SK-N-SH (cell line): ENCODE measurements at regions not wholly inside any gene's neighbourhood (a gene's known extent, or its start where the extent isn't known, plus 50 kb on each side); places are given as distances from the start of the nearest gene placed in this dataset.

Experiments used
- CTCF ChIA-PET: fragments of 300-600, 350-600 bp; formaldehyde crosslinking; extraction: SDS; loops from one replicate; lab custom pipeline; 2021; lab: Yijun Ruan, JAX
- POLR2A ChIA-PET: fragments of 350-600 bp; sonication (Branson Sonifier 250); formaldehyde crosslinking; extraction: SDS; loops from one replicate; lab custom pipeline; 2020; ENCODE audit warnings: antibody characterized with exemption, inconsistent platforms; lab: Yijun Ruan, JAX
- DNase-seq: peaks from one replicate; pipeline ENCODE4 v3.0.0; 2012
- H2AFZ ChIP-seq: fragments of 200-600 bp; sonication (generic); 2 replicates; pipeline ENCODE4 v1.8.1; 2016; ENCODE audit warnings: antibody characterized with exemption, mild to moderate bottlenecking, low read depth
- H3F3A ChIP-seq: fragments of 200-600 bp; sonication (generic); replicated peaks from 2 replicates; pipeline ENCODE3; 2016; ENCODE audit warnings: antibody characterized with exemption, mild to moderate bottlenecking; ENCODE audit not compliant: insufficient read depth
- H3K27ac ChIP-seq, 2 experiments: fragments of 200-500 bp in 1 of 2; fragments of 200-600 bp in 1 of 2; sonication (Bioruptor generic) in 1 of 2; sonication (generic), shearing (Covaris generic) in 1 of 2; 2 replicates each; pipeline versions ENCODE4 v1.5.1 to v1.6.1; 2014 to 2016; ENCODE audit warnings: low read depth in 2 of 2, inconsistent platforms in 1 of 2, low read length in 1 of 2, mild to moderate bottlenecking in 1 of 2, mixed read lengths in 1 of 2
- H3K27me3 ChIP-seq: fragments of 200-600 bp; sonication (generic), shearing (Covaris generic); 2 replicates; pipeline ENCODE4 v1.6.1; 2016; ENCODE audit warnings: mixed run types; ENCODE audit not compliant: insufficient read depth
- H3K36me3 ChIP-seq, 2 experiments: fragments of 200-500 bp in 1 of 2; fragments of 200-600 bp in 1 of 2; sonication (Bioruptor generic) in 1 of 2; sonication (generic) in 1 of 2; replicated peaks in 1 of 2; 2 replicates each; pipeline versions ENCODE3 to v1.5.1; 2014 to 2016; ENCODE audit warnings: low read length in 1 of 2, mild to moderate bottlenecking in 1 of 2; ENCODE audit not compliant: insufficient read depth in 2 of 2, control insufficient read depth in 1 of 2
- H3K4me1 ChIP-seq, 2 experiments: fragments of 200-500 bp in 1 of 2; fragments of 200-600 bp in 1 of 2; sonication (Bioruptor generic) in 1 of 2; sonication (generic), shearing (Covaris generic) in 1 of 2; 2 replicates each; pipeline versions ENCODE4 v1.5.1 to v1.6.1; 2014 to 2016; ENCODE audit warnings: low read depth in 1 of 2, low read length in 1 of 2, mixed run types in 1 of 2; ENCODE audit not compliant: insufficient read depth in 2 of 2, control insufficient read depth in 1 of 2
- H3K4me2 ChIP-seq: fragments of 200-600 bp; sonication (generic), shearing (Covaris generic); 2 replicates; pipeline ENCODE4 v1.6.1; 2017; ENCODE audit warnings: mixed run types
- H3K4me3 ChIP-seq, 2 experiments: fragments of 200-500 bp in 1 of 2; fragments of 200-600 bp in 1 of 2; sonication (Bioruptor generic) in 1 of 2; sonication (generic), shearing (Covaris generic) in 1 of 2; 2 replicates each; pipeline versions ENCODE4 v1.5.1 to v1.8.1; 2014 to 2016; ENCODE audit warnings: low read depth in 2 of 2, inconsistent platforms in 1 of 2, low read length in 1 of 2, mild to moderate bottlenecking in 1 of 2, mixed read lengths in 1 of 2, moderate library complexity in 1 of 2
- H3K79me2 ChIP-seq: fragments of 200-600 bp; sonication (generic); 2 replicates; pipeline ENCODE4 v1.8.1; 2017; ENCODE audit warnings: mild to moderate bottlenecking; ENCODE audit not compliant: insufficient read depth
- H3K9ac ChIP-seq: fragments of 200-600 bp; sonication (generic); 2 replicates; pipeline ENCODE4 v1.6.1; 2017; ENCODE audit warnings: mixed run types
- H3K9me2 ChIP-seq: fragments of 200-600 bp; sonication (generic); 2 replicates; pipeline ENCODE4 v1.6.1; 2017; ENCODE audit warnings: mixed run types
- H3K9me3 ChIP-seq: fragments of 200-600 bp; sonication (generic); 2 replicates; pipeline ENCODE4 v1.6.1; 2017; ENCODE audit warnings: mixed run types, mild to moderate bottlenecking, moderate library complexity
- H4K20me1 ChIP-seq: fragments of 200-600 bp; sonication (generic); 2 replicates; pipeline ENCODE4 v1.6.1; 2017; ENCODE audit warnings: mild to moderate bottlenecking, mixed run types; ENCODE audit not compliant: insufficient read depth
- CHD2 ChIP-seq: fragments of 150-350 bp; IDR thresholded peaks from 2 replicates; pipeline ENCODE4 v1.6.1; 2018; ENCODE audit warnings: low read length; ENCODE audit not compliant: partially characterized antibody
- EP300 ChIP-seq, 2 experiments: IDR thresholded peaks; 2 replicates each; pipeline versions ENCODE4 v1.4.0 to v1.6.1; 2012; ENCODE audit warnings: borderline replicate concordance in 1 of 2, low read depth in 1 of 2, low read length in 1 of 2
- EZH2phosphoT487 ChIP-seq: fragments of 200-600 bp; sonication (generic); IDR thresholded peaks from 2 replicates; pipeline ENCODE4 v1.6.1; 2017; ENCODE audit warnings: low read depth, mixed run types, mild to moderate bottlenecking, antibody characterized with exemption, moderate library complexity, borderline replicate concordance
- FOSL2 ChIP-seq: IDR thresholded peaks from 2 replicates; pipeline ENCODE4 v1.4.0; 2012; ENCODE audit warnings: low read depth, mild to moderate bottlenecking, moderate library complexity, borderline replicate concordance
- FOXM1 ChIP-seq: IDR thresholded peaks from 2 replicates; pipeline ENCODE4 v1.4.0; 2012; ENCODE audit warnings: low read depth, mild to moderate bottlenecking
- GABPA ChIP-seq: IDR thresholded peaks from 2 replicates; pipeline ENCODE4 v1.4.0; 2012; ENCODE audit warnings: low read depth, mild to moderate bottlenecking
- GATA2 ChIP-seq: sonication (generic); formaldehyde crosslinking; IDR thresholded peaks from 2 replicates; pipeline ENCODE4 v1.5.0; 2020; ENCODE audit warnings: mild to moderate bottlenecking, missing genetic modification reagents
- IRF3 ChIP-seq: fragments of 150-350 bp; IDR thresholded peaks from 2 replicates; pipeline ENCODE4 v1.6.1; 2016; ENCODE audit warnings: mild to moderate bottlenecking, low read depth, low read length
- JUND ChIP-seq: IDR thresholded peaks from 2 replicates; pipeline ENCODE4 v1.4.0; 2012
- MAX ChIP-seq: IDR thresholded peaks from 2 replicates; pipeline ENCODE4 v1.4.0; 2012; ENCODE audit warnings: low read depth
- MEF2A ChIP-seq: IDR thresholded peaks from 2 replicates; pipeline ENCODE4 v1.4.0; 2012; ENCODE audit warnings: low read depth, borderline replicate concordance
- NRF1 ChIP-seq: IDR thresholded peaks from 2 replicates; pipeline ENCODE4 v1.6.1; 2012; ENCODE audit warnings: low read depth, mild to moderate bottlenecking, low read length
- SMC3 ChIP-seq: IDR thresholded peaks from 2 replicates; pipeline ENCODE4 v1.6.1; 2012; ENCODE audit warnings: low read depth, low read length, improper control_type of control experiment
- TAF1 ChIP-seq: IDR thresholded peaks from 2 replicates; pipeline ENCODE4 v1.6.1; 2012; ENCODE audit warnings: low read depth, mild to moderate bottlenecking, low read length, moderate library complexity, borderline replicate concordance
- TCF12 ChIP-seq: IDR thresholded peaks from 2 replicates; pipeline ENCODE4 v1.4.0; 2012
- TEAD4 ChIP-seq: IDR thresholded peaks from 2 replicates; pipeline ENCODE4 v1.4.0; 2012; ENCODE audit warnings: mild to moderate bottlenecking, borderline replicate concordance; ENCODE audit not compliant: insufficient read depth
- YY1 ChIP-seq: IDR thresholded peaks from 2 replicates; pipeline ENCODE4 v1.4.0; 2012; ENCODE audit warnings: low read depth, mild to moderate bottlenecking
- ZBTB33 ChIP-seq: IDR thresholded peaks from 2 replicates; pipeline ENCODE4 v1.4.0; 2012; ENCODE audit warnings: low read depth, borderline replicate concordance
- WGBS: methylation state at CpG from one replicate; pipeline ENCODE4 v1.1.6; 2017; ENCODE audit warnings: low lambda C conversion rate; 5-methylcytosine and 5-hydroxymethylcytosine counted together

- Histone ChIP-seq H3K36me3 (no peaks in the 10 kb centered on the region), H3K4me2 (no peak overlapping the region), H3K4me1 (peaks cover 0 to 2% of the 10 kb centered on the region in 2 experiments; a peak in 1 of 4 replicates), H3K9ac (no peak overlapping the region), H3K4me3 (no peak overlapping the region), H2AFZ (no peak overlapping the region), H3K27me3 (no peaks in the 10 kb centered on the region), H3K9me3 (no peaks in the 10 kb centered on the region), H3K79me2 (no peaks in the 10 kb centered on the region), H3F3A (no peaks in the 10 kb centered on the region), H4K20me1 (no peaks in the 10 kb centered on the region), H3K9me2 (no peaks in the 10 kb centered on the region), H3K27ac (no peak overlapping the region)
- TF ChIP-seq MEF2A (no peak), YY1 (no peak), CHD2 (no peak), GABPA (no peak), TEAD4 (no peak), TAF1 (no peak), TCF12 (no peak), FOXM1 (no peak), FOSL2 (no peak), IRF3 (no peak), JUND (no peak), EZH2phosphoT487 (no peak)
- ChIA-PET CTCF (no interaction called here), POLR2A (no interaction called here)
- no peak for DNase-seq
- 43% methylated on average over 3 of the region's 3 CpGs for WGBS
These were observed 511.7 kb upstream of the NOX3 start for GRCh38 chr6:155967322-155967721.

GRCh38 chr6:155964544-155964943 lies 508.9 kb upstream of the NOX3 start:
- ChIA-PET CTCF (no interaction called here), POLR2A (no interaction called here)
- H3K27ac ChIP-seq, result no peak overlapping the region
- no peaks in the 10 kb centered on the region for H4K20me1 ChIP-seq
- no peak overlapping the region for H3K4me2 ChIP-seq
- no peak overlapping the region for H3K4me3 ChIP-seq
- no peaks in the 10 kb centered on the region for H3K27me3 ChIP-seq
- no peak for TF ChIP-seq SMC3
- TF ChIP-seq GATA2 (CRISPR knock-in tag), result no peak
- no peak for TF ChIP-seq MAX
- TF ChIP-seq NRF1, result no peak
- TF ChIP-seq TAF1, result no peak
- TF ChIP-seq FOSL2, result no peak
- no peak for TF ChIP-seq YY1
- TF ChIP-seq EP300 (IDR thresholded peaks at IDR 0.05; ENCODE audit: borderline replicate concordance in 1 of 2, low read depth in 1 of 2, low read length in 1 of 2), result no peak
- no peak for TF ChIP-seq ZBTB33
- TF ChIP-seq FOXM1, result no peak
- H3K36me3 ChIP-seq, result no peaks in the 10 kb centered on the region
- peaks cover 0 to 2% of the 10 kb centered on the region in 2 experiments; a peak in 1 of 4 replicates for H3K4me1 ChIP-seq
- H3K9me2 ChIP-seq, result no peaks in the 10 kb centered on the region
- no peak overlapping the region for H3K9ac ChIP-seq
- no peaks in the 10 kb centered on the region for H3F3A ChIP-seq
- H3K79me2 ChIP-seq, result no peaks in the 10 kb centered on the region
- 68% methylated on average over 2 of the region's 2 CpGs for WGBS
- no peaks in the 10 kb centered on the region for H3K9me3 ChIP-seq
- no peak overlapping the region for H2AFZ ChIP-seq
- DNase-seq, result no peak
